HepG2 (cell line): ENCODE measurements at regions not wholly inside any gene's neighbourhood (a gene's known extent, or its start where the extent isn't known, plus 50 kb on each side); places are given as distances from the start of the nearest gene placed in this dataset.

Experiments
- FOXK1 ChIP-seq: sonication (generic); formaldehyde crosslinking; IDR thresholded peaks from 2 replicates; pipeline ENCODE4 v1.4.0; 2020; ENCODE audit warnings: low read depth, missing genetic modification reagents, borderline replicate concordance
- POLR2AphosphoS5 ChIP-seq: IDR thresholded peaks from 2 replicates; pipeline ENCODE4 v1.6.1; 2012; ENCODE audit warnings: low read depth, low read length
- ZNF552 ChIP-seq: sonication (generic); formaldehyde crosslinking; IDR thresholded peaks from 2 replicates; pipeline ENCODE4 v1.9.0; 2022; ENCODE audit warnings: missing genetic modification reagents, mild to moderate bottlenecking, borderline replicate concordance

- TF ChIP-seq ZNF552 (CRISPR knock-in tag): no peak
- TF ChIP-seq POLR2AphosphoS5: no peak
- TF ChIP-seq FOXK1 (CRISPR knock-in tag): no peak
Measured at GRCh38 chr7:57867884-57868701, 418.1 kb downstream of the ZNF716 start.
